Activated naive CD4-positive, alpha-beta T cell treated with anti-CD3 and anti-CD28 coated beads for 36 hours (primary cell): ENCODE measurements at regions not wholly inside any gene's neighbourhood (a gene's known extent, or its start where the extent isn't known, plus 50 kb on each side); places are given as distances from the start of the nearest gene placed in this dataset.

ENCODE experiments used
- CTCF ChIA-PET: fragments of 350-600 bp; sonication (Branson Sonifier 250); formaldehyde crosslinking; loops from one replicate; lab custom pipeline; 2021; ENCODE audit warnings: antibody characterized with exemption; lab: Charles Lee
- DNase-seq: peaks from one replicate; pipeline ENCODE4 v3.0.0-alpha.2; 2020
- H3K27ac Mint-ChIP-seq: one replicate; pipeline ENCODE4 v1.8.0; 2021; ENCODE audit warnings: mild to moderate bottlenecking, mixed read lengths
- H3K27me3 Mint-ChIP-seq: one replicate; pipeline ENCODE4 v1.8.0; 2021; ENCODE audit warnings: low read depth, mixed read lengths
- H3K36me3 Mint-ChIP-seq: one replicate; pipeline ENCODE4 v1.8.0; 2021; ENCODE audit warnings: low read depth, mixed read lengths
- H3K4me1 Mint-ChIP-seq: one replicate; pipeline ENCODE4 v1.8.0; 2021; ENCODE audit warnings: low read depth, mixed read lengths
- H3K4me3 Mint-ChIP-seq: one replicate; pipeline ENCODE4 v1.8.0; 2021; ENCODE audit warnings: mild to moderate bottlenecking, moderate library complexity, mixed read lengths
- H3K9me3 Mint-ChIP-seq: one replicate; pipeline ENCODE4 v1.8.0; 2021; ENCODE audit warnings: mixed read lengths
- intact Hi-C: fragments of 100-400 bp; cut with micrococcal nuclease; formaldehyde crosslinking; loops from one replicate; pipeline ENCODE4 v1.15.1; 2023

GRCh38 chr2:12298352-12298751 is 418.4 kb upstream of the TRIB2 start:
- Mint-ChIP-seq H3K27me3 (peaks cover 4% of the 10 kb centered on the region), H3K27ac (no peak overlapping the region), H3K9me3 (peaks cover 4% of the 10 kb centered on the region), H3K4me3 (no peak overlapping the region), H3K4me1 (peaks cover 64% of the 10 kb centered on the region), H3K36me3 (no peaks in the 10 kb centered on the region)
- CTCF ChIA-PET: no interaction called here
- intact Hi-C loops: no loop called here
- DNase-seq: no peak

- no peaks in the 10 kb centered on the region for H3K9me3 Mint-ChIP-seq
- DNase-seq: no peak
- H3K4me3 Mint-ChIP-seq: no peak overlapping the region
- H3K36me3 Mint-ChIP-seq: no peaks in the 10 kb centered on the region
- intact Hi-C loops: no loop called here
- peaks cover 60% of the 10 kb centered on the region for H3K4me1 Mint-ChIP-seq
- peaks cover 4% of the 10 kb centered on the region for H3K27me3 Mint-ChIP-seq
- CTCF ChIA-PET: no interaction called here
- H3K27ac Mint-ChIP-seq: no peak overlapping the region
Measured at GRCh38 chr2:12299431-12299830, 417.3 kb upstream of the TRIB2 start.

GRCh38 chr2:12300019-12300602 is 416.6 kb upstream of the TRIB2 start:
- Mint-ChIP-seq H3K4me1 (peaks cover 53% of the 10 kb centered on the region), H3K9me3 (no peaks in the 10 kb centered on the region), H3K27ac (no peak overlapping the region), H3K36me3 (no peaks in the 10 kb centered on the region), H3K4me3 (no peak overlapping the region), H3K27me3 (peaks cover 4% of the 10 kb centered on the region)
- DNase-seq: no peak
- CTCF ChIA-PET: no interaction called here
- intact Hi-C loops: no loop called here

DNA sequence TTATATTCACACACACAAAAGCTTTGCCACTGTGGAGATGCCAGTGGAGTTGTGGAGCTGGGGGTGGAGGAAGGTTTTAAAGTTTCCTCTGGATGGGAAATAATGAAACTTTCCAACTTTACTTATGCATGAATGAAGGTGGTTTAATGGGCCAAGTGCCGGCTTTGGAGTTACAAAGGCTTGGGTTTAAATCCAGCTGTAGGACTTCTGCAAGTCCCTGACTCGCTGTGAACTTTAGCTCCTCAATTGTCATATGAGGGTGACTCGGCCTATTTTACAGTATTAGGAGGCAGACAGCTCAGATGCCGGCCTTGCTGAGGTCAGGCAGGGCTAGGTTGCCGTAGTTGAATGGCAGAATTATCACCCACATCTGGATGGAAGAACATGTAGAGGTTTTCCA is 415.8 kb upstream of the TRIB2 start:
- H3K27ac Mint-ChIP-seq: no peak overlapping the region
- peaks cover 45% of the 10 kb centered on the region for H3K4me1 Mint-ChIP-seq
- CTCF ChIA-PET: no interaction called here
- no peaks in the 10 kb centered on the region for H3K36me3 Mint-ChIP-seq
- no peaks in the 10 kb centered on the region for H3K9me3 Mint-ChIP-seq
- no peak overlapping the region for H3K4me3 Mint-ChIP-seq
- peaks cover 4% of the 10 kb centered on the region for H3K27me3 Mint-ChIP-seq
- intact Hi-C loops: no loop called here
- DNase-seq: no peak

DNA sequence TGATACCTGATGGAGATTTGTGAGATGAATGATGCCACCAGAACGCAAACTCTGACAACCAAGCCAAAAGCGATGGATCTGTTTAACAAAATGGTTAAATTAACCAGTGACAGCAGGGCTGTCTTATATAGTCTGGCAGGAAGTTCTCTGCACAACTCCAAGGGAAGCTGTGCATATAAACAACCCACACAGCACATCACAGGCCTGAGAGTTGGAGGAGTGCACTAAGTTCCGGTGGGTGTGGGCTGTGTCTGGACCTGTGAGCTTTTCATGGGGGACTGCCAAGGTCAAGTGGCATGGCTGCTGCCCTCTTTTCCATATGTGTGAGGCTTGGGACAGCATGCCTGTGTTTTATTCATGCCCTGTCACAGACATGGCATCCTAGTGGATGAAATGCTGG is 414.6 kb upstream of the TRIB2 start:
- Mint-ChIP-seq H3K27me3 (peaks cover under 1% of the 10 kb centered on the region), H3K27ac (no peak overlapping the region), H3K4me1 (peaks cover 33% of the 10 kb centered on the region), H3K9me3 (no peaks in the 10 kb centered on the region), H3K36me3 (no peaks in the 10 kb centered on the region), H3K4me3 (no peak overlapping the region)
- peak; percentile 24 for DNase-seq
- intact Hi-C loops: no loop called here
- CTCF ChIA-PET: no interaction called here

DNA sequence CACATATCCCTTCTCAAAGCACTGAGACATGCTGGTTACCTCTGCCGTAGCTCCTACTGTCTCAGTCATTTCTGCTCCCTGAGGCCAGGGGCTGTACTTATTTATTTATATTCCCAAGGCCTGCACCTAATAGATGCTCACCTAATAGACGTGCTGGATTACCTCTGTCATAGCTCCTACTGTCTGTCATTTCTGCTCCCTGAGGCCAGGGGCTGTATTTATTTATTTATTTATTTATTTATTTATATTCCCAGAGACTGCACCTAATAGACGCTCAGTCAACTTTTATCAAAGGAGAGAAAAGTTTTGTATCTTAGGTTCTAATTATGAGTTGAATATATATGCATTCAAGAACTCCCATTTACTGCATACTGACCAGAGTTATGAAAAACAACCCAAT is 414.0 kb upstream of the TRIB2 start:
- CTCF ChIA-PET: no interaction called here

GRCh38 chr2:12303181-12304030 is 413.3 kb upstream of the TRIB2 start:
- Mint-ChIP-seq H3K36me3 (no peaks in the 10 kb centered on the region), H3K27me3 (no peaks in the 10 kb centered on the region), H3K4me3 (no peak overlapping the region), H3K4me1 (peaks cover 32% of the 10 kb centered on the region), H3K27ac (no peak overlapping the region), H3K9me3 (no peaks in the 10 kb centered on the region)
- CTCF ChIA-PET: no interaction called here
- peak; percentile 28 for DNase-seq
- intact Hi-C loops: loop anchor here (1.0 kb wide), 1 partner anchor 9 kb away; no protein-coding TSS in a partner anchor

More for the DNA sequence above, 414.0 kb upstream of the TRIB2 start:
- DNase-seq: no peak
- intact Hi-C loops: loop anchor here (1.0 kb wide), 1 partner anchor 8 kb away; no protein-coding TSS in a partner anchor
- no peak overlapping the region for H3K4me3 Mint-ChIP-seq
- H3K9me3 Mint-ChIP-seq: no peaks in the 10 kb centered on the region
- H3K27ac Mint-ChIP-seq: no peak overlapping the region
- no peaks in the 10 kb centered on the region for H3K36me3 Mint-ChIP-seq
- H3K27me3 Mint-ChIP-seq: no peaks in the 10 kb centered on the region
- H3K4me1 Mint-ChIP-seq: peaks cover 32% of the 10 kb centered on the region

DNA sequence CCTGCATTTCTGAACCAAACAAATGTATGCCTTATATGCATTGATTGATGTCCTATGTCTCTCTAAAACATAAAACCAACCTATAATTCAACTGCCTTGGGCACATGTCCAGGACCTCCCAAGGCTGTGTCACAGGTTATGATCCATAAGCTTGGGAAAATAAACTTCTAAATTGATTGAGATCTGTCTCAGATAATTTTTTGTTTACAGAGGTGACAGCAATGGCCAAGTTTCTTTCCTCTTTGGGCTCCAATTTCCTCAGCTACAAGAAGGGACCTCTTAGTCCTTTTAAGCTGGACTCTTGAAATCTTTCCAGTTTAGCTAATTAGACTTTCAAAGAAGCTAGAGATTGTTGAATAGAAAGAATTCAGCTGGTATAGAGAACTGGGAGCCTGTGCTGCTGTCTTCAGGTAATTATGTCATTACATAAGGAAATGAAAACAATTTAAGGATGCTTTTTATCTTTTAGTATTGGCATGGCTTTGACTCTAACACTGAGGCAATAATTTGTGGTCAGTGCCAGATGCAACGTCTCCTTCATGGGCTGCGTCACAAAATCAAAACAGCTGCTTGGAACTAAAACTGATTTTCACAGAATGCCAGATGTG is 412.1 kb upstream of the TRIB2 start:
- Mint-ChIP-seq H3K27me3 (no peaks in the 10 kb centered on the region), H3K4me1 (peaks cover 36% of the 10 kb centered on the region), H3K4me3 (no peak overlapping the region), H3K36me3 (no peaks in the 10 kb centered on the region), H3K9me3 (no peaks in the 10 kb centered on the region), H3K27ac (no peak overlapping the region)
- intact Hi-C loops: no loop called here
- CTCF ChIA-PET: no interaction called here
- no peak for DNase-seq

- no peak for DNase-seq
- H3K27ac Mint-ChIP-seq: no peak overlapping the region
- no peaks in the 10 kb centered on the region for H3K9me3 Mint-ChIP-seq
- no peaks in the 10 kb centered on the region for H3K27me3 Mint-ChIP-seq
- H3K4me1 Mint-ChIP-seq: peaks cover 48% of the 10 kb centered on the region
- no peak overlapping the region for H3K4me3 Mint-ChIP-seq
- no peaks in the 10 kb centered on the region for H3K36me3 Mint-ChIP-seq
- intact Hi-C loops: no loop called here
- CTCF ChIA-PET: no interaction called here
Measured at GRCh38 chr2:12305931-12306330, 410.8 kb upstream of the TRIB2 start.

- intact Hi-C loops: no loop called here
Measured at GRCh38 chr2:12310399-12310798, 406.3 kb upstream of the TRIB2 start.

DNA sequence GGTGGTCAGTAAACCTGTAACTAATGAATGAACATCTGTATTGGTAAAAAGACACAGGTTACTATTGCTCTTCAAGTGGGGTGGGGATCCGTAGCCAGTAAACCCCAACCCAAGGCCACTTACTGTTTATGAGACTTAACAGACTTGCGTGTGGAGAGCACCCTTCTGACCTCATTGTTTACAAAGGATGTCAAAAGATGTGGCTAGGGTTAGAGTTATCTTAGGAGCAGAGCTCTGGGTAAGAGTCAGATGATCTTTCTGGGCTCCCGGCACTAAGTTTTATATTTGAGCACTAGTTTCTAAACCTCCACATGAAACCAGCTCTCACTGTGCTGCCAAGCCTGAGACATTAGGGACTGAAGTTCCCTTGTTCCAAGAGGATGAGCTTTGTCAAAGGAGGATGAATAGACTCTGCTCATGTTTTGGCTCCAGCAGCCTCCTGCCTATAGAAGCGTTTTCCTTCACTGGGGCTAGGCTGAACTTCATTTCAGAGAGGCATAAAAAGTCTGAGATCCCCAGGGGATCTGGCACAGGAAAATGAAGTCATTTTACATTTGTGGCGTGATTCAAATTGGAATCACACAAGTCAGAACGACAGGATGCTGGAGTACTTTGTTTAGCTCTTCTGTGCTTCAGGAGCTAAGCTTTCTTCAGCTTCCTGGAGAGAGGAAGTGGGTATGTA is 403.1 kb upstream of the TRIB2 start:
- CTCF ChIA-PET: interaction anchor here (1.3 kb wide), 1 partner anchor 35 kb away, joined by 3 read pairs; no protein-coding TSS in a partner anchor
- intact Hi-C loops: no loop called here

More at GRCh38 chr2:12310399-12310798, 406.3 kb upstream of the TRIB2 start:
- H3K4me1 Mint-ChIP-seq: peaks cover 34% of the 10 kb centered on the region
- H3K36me3 Mint-ChIP-seq: no peaks in the 10 kb centered on the region
- no peaks in the 10 kb centered on the region for H3K27me3 Mint-ChIP-seq
- CTCF ChIA-PET: no interaction called here
- DNase-seq: no peak
- no peaks in the 10 kb centered on the region for H3K9me3 Mint-ChIP-seq
- no peak overlapping the region for H3K4me3 Mint-ChIP-seq
- no peak overlapping the region for H3K27ac Mint-ChIP-seq

GRCh38 chr2:12314127-12314760 is 402.5 kb upstream of the TRIB2 start:
- CTCF ChIA-PET: interaction anchor here (1.3 kb wide), 1 partner anchor 34 kb away, joined by 3 read pairs; no protein-coding TSS in a partner anchor
- Mint-ChIP-seq H3K36me3 (no peaks in the 10 kb centered on the region), H3K9me3 (no peaks in the 10 kb centered on the region), H3K27me3 (no peaks in the 10 kb centered on the region), H3K27ac (no peak overlapping the region), H3K4me3 (no peak overlapping the region), H3K4me1 (peaks cover 31% of the 10 kb centered on the region)
- DNase-seq: no peak
- intact Hi-C loops: no loop called here

More for the DNA sequence above, 403.1 kb upstream of the TRIB2 start:
- H3K4me3 Mint-ChIP-seq: no peak overlapping the region
- no peaks in the 10 kb centered on the region for H3K9me3 Mint-ChIP-seq
- no peak for DNase-seq
- no peak overlapping the region for H3K27ac Mint-ChIP-seq
- H3K4me1 Mint-ChIP-seq: peaks cover 34% of the 10 kb centered on the region
- no peaks in the 10 kb centered on the region for H3K36me3 Mint-ChIP-seq
- H3K27me3 Mint-ChIP-seq: no peaks in the 10 kb centered on the region
